HEK293 (cell line): ENCODE measurements at regions not wholly inside any gene's neighbourhood (a gene's known extent, or its start where the extent isn't known, plus 50 kb on each side); places are given as distances from the start of the nearest gene placed in this dataset.

ENCODE experiments used
- CTCF ChIA-PET: fragments of 350-600 bp; formaldehyde crosslinking; extraction: SDS; loops from one replicate; lab custom pipeline; 2021; ENCODE audit warnings: antibody characterized with exemption; lab: Yijun Ruan, JAX
- POLR2A ChIA-PET: fragments of 300-600 bp; formaldehyde crosslinking; extraction: SDS; loops from one replicate; lab custom pipeline; 2020; ENCODE audit warnings: antibody characterized with exemption, inconsistent platforms; lab: Yijun Ruan, JAX
- H3K27ac ChIP-seq: fragments of 200-500 bp; sonication (Bioruptor generic); 2 replicates; pipeline ENCODE4 v1.5.1; 2014; ENCODE audit warnings: low read depth, low read length, control low read depth, inconsistent platforms; ENCODE audit errors: extremely low read depth
- H3K36me3 ChIP-seq, 2 experiments: fragments of 200-500 bp in 1 of 2; sonication (Bioruptor generic) in 1 of 2; 1 replicate in 1 of 2; 2 replicates in 1 of 2; pipeline ENCODE4 v1.5.1; 2014 to 2017; ENCODE audit warnings: inconsistent platforms in 2 of 2, low read length in 2 of 2; ENCODE audit not compliant: control insufficient read depth in 2 of 2, insufficient read depth in 1 of 2
- H3K4me1 ChIP-seq: fragments of 200-500 bp; sonication (Bioruptor generic); 2 replicates; pipeline ENCODE4 v1.5.1; 2014; ENCODE audit warnings: mild to moderate bottlenecking, low read length, inconsistent platforms; ENCODE audit not compliant: control insufficient read depth, insufficient read depth
- H3K4me3 ChIP-seq: 2 replicates; pipeline ENCODE4 v1.5.1; 2011; ENCODE audit warnings: low read depth, mild to moderate bottlenecking, control low read depth, low read length, moderate library complexity
- H3K9me3 ChIP-seq: fragments of 200-500 bp; sonication (Bioruptor generic); 2 replicates; pipeline ENCODE4 v1.5.1; 2014; ENCODE audit warnings: low read depth, low read length, inconsistent platforms; ENCODE audit not compliant: control insufficient read depth, insufficient read depth
- FEZF1 ChIP-seq: fragments of 450-650 bp; formaldehyde crosslinking; IDR thresholded peaks from 2 replicates; pipeline ENCODE4 v1.5.1; 2016; ENCODE audit warnings: missing biosample characterization, missing genetic modification characterization
- KLF10 ChIP-seq: fragments of 450-650 bp; IDR thresholded peaks from 2 replicates; pipeline ENCODE4 v1.5.1; 2018; ENCODE audit warnings: missing biosample characterization, mild to moderate bottlenecking, missing genetic modification characterization
- PBX3 ChIP-seq: sonication (generic); formaldehyde crosslinking; IDR thresholded peaks from 2 replicates; pipeline ENCODE4 v1.8.1; 2022; ENCODE audit warnings: mild to moderate bottlenecking, moderate library complexity, missing genetic modification reagents
- PRDM10 ChIP-seq: fragments of 450-650 bp; formaldehyde crosslinking; IDR thresholded peaks from 2 replicates; pipeline ENCODE4 v1.5.1; 2016; ENCODE audit warnings: missing biosample characterization, missing genetic modification characterization
- ZFHX2 ChIP-seq: fragments of 450-650 bp; formaldehyde crosslinking; conservative IDR thresholded peaks from 2 replicates; pipeline ENCODE4 v1.5.1; 2016; ENCODE audit warnings: missing biosample characterization, missing genetic modification characterization
- ZNF19 ChIP-seq: fragments of 450-650 bp; formaldehyde crosslinking; IDR thresholded peaks from 2 replicates; pipeline ENCODE4; 2016; ENCODE audit warnings: missing biosample characterization, missing genetic modification characterization, low read depth
- ZNF24 ChIP-seq: fragments of 450-650 bp; formaldehyde crosslinking; IDR thresholded peaks from 2 replicates; pipeline ENCODE4 v1.5.1; 2016; ENCODE audit warnings: missing biosample characterization, missing genetic modification characterization
- ZNF292 ChIP-seq: fragments of 450-650 bp; formaldehyde crosslinking; IDR thresholded peaks from 2 replicates; pipeline ENCODE4 v1.5.1; 2016; ENCODE audit warnings: low read depth, missing biosample characterization, missing genetic modification characterization, borderline replicate concordance
- ZNF350 ChIP-seq: fragments of 450-650 bp; formaldehyde crosslinking; IDR thresholded peaks from 2 replicates; pipeline ENCODE4 v1.5.0; 2017; ENCODE audit warnings: missing biosample characterization, mild to moderate bottlenecking, missing genetic modification characterization
- ZNF423 ChIP-seq: fragments of 450-650 bp; formaldehyde crosslinking; IDR thresholded peaks from 2 replicates; pipeline ENCODE4 v1.5.1; 2016; ENCODE audit warnings: missing biosample characterization, missing genetic modification characterization
- ZNF514 ChIP-seq: fragments of 450-650 bp; formaldehyde crosslinking; IDR thresholded peaks from 2 replicates; pipeline ENCODE4 v1.5.1; 2016; ENCODE audit warnings: missing biosample characterization, missing genetic modification characterization
- ZNF529 ChIP-seq: fragments of 450-650 bp; formaldehyde crosslinking; IDR thresholded peaks from 2 replicates; pipeline ENCODE4 v1.5.1; 2017; ENCODE audit warnings: missing genetic modification characterization, missing biosample characterization; ENCODE audit not compliant: insufficient replicate concordance
- ZNF560 ChIP-seq: fragments of 450-650 bp; formaldehyde crosslinking; IDR thresholded peaks from 2 replicates; pipeline ENCODE4 v1.5.1; 2017; ENCODE audit warnings: missing biosample characterization, missing genetic modification characterization, borderline replicate concordance
- ZNF585B ChIP-seq: fragments of 450-650 bp; formaldehyde crosslinking; IDR thresholded peaks from 2 replicates; pipeline ENCODE4 v1.5.1; 2016; ENCODE audit warnings: missing biosample characterization, missing genetic modification characterization
- ZNF692 ChIP-seq: fragments of 450-650 bp; formaldehyde crosslinking; IDR thresholded peaks from 2 replicates; pipeline ENCODE4 v1.5.1; 2016; ENCODE audit warnings: missing biosample characterization, missing genetic modification characterization
- ZNF768 ChIP-seq: fragments of 450-650 bp; formaldehyde crosslinking; IDR thresholded peaks from 2 replicates; pipeline ENCODE4 v1.5.1; 2018; ENCODE audit warnings: missing biosample characterization, mild to moderate bottlenecking, missing genetic modification characterization
- ZNF791 ChIP-seq: fragments of 450-650 bp; formaldehyde crosslinking; IDR thresholded peaks from 2 replicates; pipeline ENCODE4 v1.5.1; 2016; ENCODE audit warnings: missing biosample characterization, missing genetic modification characterization

- TF ChIP-seq PRDM10 = no peak
- no peak for TF ChIP-seq ZNF692 (tag by site-specific recombination)
- no peak for TF ChIP-seq ZNF514 (tag by site-specific recombination)
- TF ChIP-seq ZNF423 = no peak
- TF ChIP-seq ZNF791 = no peak
Observed at GRCh38 chr1:87898431-87898830, 569.8 kb downstream of the LMO4 start (continued).

GRCh38 chr1:87899017-87899416 lies 570.3 kb downstream of the LMO4 start:
- H3K27ac ChIP-seq = no peak overlapping the region
- ChIA-PET CTCF (interaction anchor here (0.7 kb wide), 1 partner anchor 15 kb away, joined by 3 read pairs; no protein-coding TSS in a partner anchor), POLR2A (no interaction called here)

GRCh38 chr1:87899746-87900145 lies 571.1 kb downstream of the LMO4 start:
- POLR2A ChIA-PET = no interaction called here
- no peak overlapping the region for H3K4me3 ChIP-seq
- TF ChIP-seq PBX3 (CRISPR knock-in tag) (no peak), KLF10 (tag by site-specific recombination) (no peak), FEZF1 (tag by site-specific recombination) (no peak), ZNF24 (tag by site-specific recombination) (no peak), ZNF350 (no peak), ZFHX2 (tag by site-specific recombination) (no peak), ZNF585B (tag by site-specific recombination) (no peak), ZNF768 (no peak), ZNF529 (tag by site-specific recombination) (no peak), ZNF560 (tag by site-specific recombination) (no peak), ZNF292 (no peak)
- H3K27ac ChIP-seq = no peak overlapping the region
- peaks cover 4% of the 10 kb centered on the region; the same call in 1 of the 2 replicates for H3K4me1 ChIP-seq
- H3K36me3 ChIP-seq = no peaks in the 10 kb centered on the region
- no peaks in the 10 kb centered on the region for H3K9me3 ChIP-seq
- CTCF ChIA-PET = no interaction called here

More at GRCh38 chr1:87899017-87899416, 570.3 kb downstream of the LMO4 start:
- H3K4me1 ChIP-seq = no peaks in the 10 kb centered on the region
- no peaks in the 10 kb centered on the region for H3K9me3 ChIP-seq
- no peaks in the 10 kb centered on the region for H3K36me3 ChIP-seq
- no peak for TF ChIP-seq ZNF19
- no peak overlapping the region for H3K4me3 ChIP-seq
